NOMO-1 treated with dmso at 0.1 percent for 144 hours (cell line): ENCODE measurements at regions not wholly inside any gene's neighbourhood (a gene's known extent, or its start where the extent isn't known, plus 50 kb on each side); places are given as distances from the start of the nearest gene placed in this dataset.
"Not testable (repeated sequence)": the region's sequence is repeated elsewhere in the genome, so short reads cannot be mapped to it uniquely, and the experiment has no call there.

Experiments used
- DNase-seq: peaks from one replicate; lab custom pipeline; 2025; ENCODE audit not compliant: unreplicated experiment; lab: John Stamatoyannopoulos, UW

- no peak for DNase-seq
Observed at GRCh38 chr15:54772663-54773062, 424.1 kb downstream of the RSL24D1 start.

DNA sequence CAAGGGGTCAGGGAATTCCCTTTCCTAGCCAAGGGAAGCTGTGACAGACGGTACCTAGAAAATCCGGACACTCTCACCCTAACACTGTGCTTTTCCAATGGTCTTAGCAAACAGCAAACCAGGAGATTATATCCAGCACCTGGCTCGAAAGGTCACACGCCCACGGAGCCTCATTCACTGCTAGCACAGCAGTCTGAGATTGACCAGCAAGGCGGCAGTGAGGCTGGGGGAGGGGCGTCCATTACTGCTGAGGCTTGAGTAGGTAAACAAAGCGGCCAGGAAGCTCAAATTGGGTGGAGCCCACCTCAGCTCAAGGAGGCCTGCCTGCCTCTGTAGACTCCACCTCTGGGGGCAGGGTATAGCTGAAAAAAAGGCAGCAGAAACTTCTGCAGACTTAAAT is 447.3 kb downstream of the RSL24D1 start:
- not testable (repeated sequence) for DNase-seq

GRCh38 chr15:54722342-54722986 is 474.3 kb downstream of the RSL24D1 start:
- DNase-seq: no peak

- no peak for DNase-seq
Observed at GRCh38 chr15:54719325-54719724, 477.4 kb downstream of the RSL24D1 start.

DNA sequence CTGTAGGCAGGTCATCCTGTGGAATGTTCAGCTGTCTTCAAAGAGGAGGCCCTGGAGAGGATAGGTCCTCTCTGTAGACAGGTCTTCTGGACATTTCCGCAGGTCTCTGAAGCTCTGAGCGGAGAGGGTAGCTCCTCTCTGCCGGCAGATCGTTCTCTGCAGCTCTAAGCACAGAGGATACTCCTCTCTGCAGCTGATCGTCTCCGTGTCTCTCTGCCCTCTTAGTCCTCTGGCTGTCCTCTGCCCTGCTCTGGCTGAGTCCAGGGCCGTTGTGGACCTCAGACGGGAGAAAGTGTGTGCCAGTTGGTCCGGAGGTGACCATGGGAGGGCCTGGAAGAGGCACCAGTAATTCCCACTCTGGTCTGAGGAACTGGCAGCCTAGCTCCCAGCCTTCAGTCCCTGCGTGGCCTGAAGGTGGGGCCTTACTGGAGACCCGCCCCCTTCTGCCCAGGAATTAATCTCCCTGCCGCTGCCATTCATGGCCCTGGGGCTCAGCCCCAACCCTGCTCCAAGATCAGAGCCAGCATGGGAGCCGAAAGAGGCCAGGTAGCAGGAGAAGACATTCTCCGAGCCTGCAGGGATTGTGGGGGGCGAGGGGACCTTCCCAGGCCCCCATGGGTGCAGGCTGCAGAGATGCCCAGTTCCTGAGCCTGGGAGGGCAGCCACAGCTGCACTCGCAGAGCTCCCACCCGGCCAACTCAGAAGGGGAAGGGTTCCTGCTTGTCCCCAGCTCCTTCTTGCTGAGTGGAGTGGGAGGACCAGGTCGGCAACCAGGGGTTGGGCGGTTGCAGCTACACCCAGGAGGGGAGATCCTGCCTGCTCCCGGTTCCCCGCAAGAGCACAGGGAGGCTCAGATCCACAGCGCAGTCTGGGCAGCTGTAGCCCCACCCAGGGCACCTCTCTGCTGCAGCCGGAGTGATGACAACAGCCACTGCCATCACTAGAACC is 488.7 kb downstream of the RSL24D1 start:
- no peak for DNase-seq

- no peak for DNase-seq
Observed at GRCh38 chr15:54687628-54688027, 509.1 kb downstream of the RSL24D1 start.
